Adrenal gland (tissue), 9 donors: ENCODE measurements at regions not wholly inside any gene's neighbourhood (a gene's known extent, or its start where the extent isn't known, plus 50 kb on each side); places are given as distances from the start of the nearest gene placed in this dataset.

ENCODE experiments used
- DNase-seq, 7 donors: peaks; one replicate each; pipeline ENCODE4 v3.0.0-alpha.2; 2019 to 2020
- H3K27ac ChIP-seq, 5 donors: fragments of 200-600 bp; sonication (generic) in 4 of 5; 1 replicate in 3 of 5; 2 replicates in 2 of 5; pipeline versions ENCODE4 v1.5.1 to v1.8.0; 2016 to 2020; ENCODE audit warnings: mild to moderate bottlenecking in 1 of 5
- H3K27me3 ChIP-seq: fragments of 200-600 bp; 2 replicates; pipeline ENCODE4 v1.8.0; 2021
- H3K36me3 ChIP-seq, 2 donors: fragments of 200-600 bp; replicated peaks in 1 of 2; 1 replicate in 1 of 2; 2 replicates in 1 of 2; pipeline versions ENCODE4 v1.5.1 to v1.8.0; 2018 to 2022
- H3K4me1 ChIP-seq, 2 donors: fragments of 200-600 bp; replicated peaks in 1 of 2; 1 replicate in 1 of 2; 2 replicates in 1 of 2; pipeline versions ENCODE4 v1.5.1 to v1.8.0; 2018 to 2021
- H3K4me3 ChIP-seq, 4 donors: fragments of 200-600 bp; sonication (generic) in 3 of 4; one replicate each; pipeline ENCODE4 v1.5.1; 2016 to 2018
- H3K9me3 ChIP-seq, 3 donors: fragments of 200-600 bp; sonication (generic) in 1 of 3; replicated peaks in 1 of 3; 1 replicate in 2 of 3; 2 replicates in 1 of 3; pipeline versions ENCODE4 v1.5.1 to v1.8.0; 2016 to 2021
- CTCF ChIP-seq, 6 experiments: fragments of 450-650 bp in 4 of 6; fragments of 200-600 bp in 2 of 6; sonication (generic) in 1 of 6; IDR thresholded peaks; 1 replicate in 5 of 6; 2 replicates in 1 of 6; pipeline versions ENCODE4 v1.5.1 to v1.8.0; 2016 to 2021; ENCODE audit warnings: antibody characterized with exemption in 6 of 6, mild to moderate bottlenecking in 2 of 6, moderate library complexity in 1 of 6
- POLR2A ChIP-seq, 2 donors: fragments of 450-650 bp; IDR thresholded peaks; one replicate each; pipeline ENCODE4 v1.6.1; 2017; ENCODE audit warnings: antibody characterized with exemption in 2 of 2, mild to moderate bottlenecking in 2 of 2, moderate library complexity in 1 of 2
- WGBS, 4 donors: extraction: QIAGEN DNeasy Blood & Tissue Kit in 2 of 4; methylation state at CpG; one replicate each; pipeline versions ENCODE4 v1.1.5 to v1.1.7; 2013 to 2017; 5-methylcytosine and 5-hydroxymethylcytosine counted together
- intact Hi-C, 2 donors: fragments of 100-400 bp; cut with DNase I; formaldehyde crosslinking; loops; one replicate each; pipeline versions ENCODE4 v1.14.1 to v1.15.0; 2022 to 2023
- donor health status: healthy with polysubstance abuse.
- donor health status: Bipolar disorder and iron deficiency.
- donor health status: DM: yes; HTN: yes; CAD: no.
- donor health status: DM: no; HTN: no; CAD: no.
- donor health status: DM: no; HTN: no; CAD: no.

GRCh38 chr14:56378046-56378445, 201.6 kb upstream of the TMEM260 start:
- WGBS, 4 donors, result 72 to 81% (median 78%) methylated on average over 4 of the region's 4 CpGs
- TF ChIP-seq POLR2A (IDR thresholded peaks at IDR 0.05) (no peak), CTCF (IDR thresholded peaks at IDR 0.05) (no peak)
- H3K27me3 ChIP-seq, result no peaks in the 10 kb centered on the region
- H3K36me3 ChIP-seq, result no peaks in the 10 kb centered on the region
- no peak overlapping the region for H3K4me3 ChIP-seq
- H3K4me1 ChIP-seq, result peaks cover 4 to 10% of the 10 kb centered on the region in 2 donors
- intact Hi-C loops, result no loop called here
- H3K9me3 ChIP-seq, result no peaks in the 10 kb centered on the region
- DNase-seq, result no peak
- H3K27ac ChIP-seq, result peak overlapping the region in 3 of 5 donors; percentile 26 to 82 (median 66)

- peaks cover 4 to 10% of the 10 kb centered on the region in 2 donors for H3K4me1 ChIP-seq
- peak in 1 of 7 donors; percentile 20 for DNase-seq
- H3K9me3 ChIP-seq, result no peaks in the 10 kb centered on the region
- TF ChIP-seq CTCF (IDR thresholded peaks at IDR 0.05) (no peak), POLR2A (IDR thresholded peaks at IDR 0.05) (no peak)
- no peaks in the 10 kb centered on the region for H3K36me3 ChIP-seq
- WGBS, 4 donors, result 24 to 44% (median 29%) methylated on average over 2 of the region's 2 CpGs
- peak overlapping the region in 4 of 5 donors; percentile 14 to 82 (median 46) for H3K27ac ChIP-seq
- no peaks in the 10 kb centered on the region for H3K27me3 ChIP-seq
- intact Hi-C loops, result no loop called here
- H3K4me3 ChIP-seq, result no peak overlapping the region
These were observed 201.1 kb upstream of the TMEM260 start for GRCh38 chr14:56378475-56378877.

GRCh38 chr14:56379956-56380355, 199.6 kb upstream of the TMEM260 start:
- peaks cover 4 to 10% of the 10 kb centered on the region in 2 donors for H3K4me1 ChIP-seq
- no peak overlapping the region for H3K27ac ChIP-seq

GRCh38 chr14:56386024-56386423, 193.6 kb upstream of the TMEM260 start:
- Histone ChIP-seq H3K27me3 (no peaks in the 10 kb centered on the region), H3K36me3 (no peaks in the 10 kb centered on the region), H3K4me3 (no peak overlapping the region), H3K4me1 (no peaks in the 10 kb centered on the region), H3K9me3 (peaks cover 0 to 7% (median 0%) of the 10 kb centered on the region in 3 donors), H3K27ac (no peak overlapping the region)
- intact Hi-C loops, result no loop called here
- TF ChIP-seq CTCF (IDR thresholded peaks at IDR 0.05) (no peak), POLR2A (IDR thresholded peaks at IDR 0.05) (no peak)
- no peak for DNase-seq

More at GRCh38 chr14:56379956-56380355, 199.6 kb upstream of the TMEM260 start:
- H3K36me3 ChIP-seq, result no peaks in the 10 kb centered on the region
- H3K4me3 ChIP-seq, result no peak overlapping the region
- no peaks in the 10 kb centered on the region for H3K9me3 ChIP-seq
- intact Hi-C loops, result no loop called here
- WGBS, 4 donors, result 60 to 93% (median 71%) methylated on average over 2 of the region's 2 CpGs
- no peaks in the 10 kb centered on the region for H3K27me3 ChIP-seq
- TF ChIP-seq POLR2A (IDR thresholded peaks at IDR 0.05), result no peak
- TF ChIP-seq CTCF (IDR thresholded peaks at IDR 0.05), result no peak
- peak in 1 of 7 donors; percentile 14 for DNase-seq
